Posterior vena cava (tissue), 2 donors: ENCODE measurements at regions not wholly inside any gene's neighbourhood (a gene's known extent, or its start where the extent isn't known, plus 50 kb on each side); places are given as distances from the start of the nearest gene placed in this dataset.

Experiments used
- DNase-seq: peaks from one replicate; pipeline ENCODE4 v3.0.0-alpha.2; 2020; ENCODE audit warnings: low spot score
- intact Hi-C, 2 donors: fragments of 100-400 bp; cut with DNase I; formaldehyde crosslinking; loops; one replicate each; pipeline versions ENCODE4 v1.14.1 to v1.14.2; 2022 to 2023
- donor health status: DM: yes; HTN: yes; CAD: no.
- donor health status: DM: yes; HTN: yes; CAD: no.

GRCh38 chr2:16196687-16197503 is 256.5 kb downstream of the MYCN start:
- intact Hi-C loops, result loop anchor here in 1 of 2 donors (5.0 kb wide), 1 partner anchor 965 kb away; no protein-coding TSS in a partner anchor

GRCh38 chr2:16195681-16196070 is 255.3 kb downstream of the MYCN start:
- no peak for DNase-seq
- intact Hi-C loops, result loop anchor here in 1 of 2 donors (5.0 kb wide), 1 partner anchor 967 kb away; no protein-coding TSS in a partner anchor

More at GRCh38 chr2:16196687-16197503, 256.5 kb downstream of the MYCN start:
- no peak for DNase-seq

- intact Hi-C loops, result loop anchor here in 1 of 2 donors (5.0 kb wide), 1 partner anchor 967 kb away; no protein-coding TSS in a partner anchor
- no peak for DNase-seq
Observed at GRCh38 chr2:16194931-16195680, 254.8 kb downstream of the MYCN start.

- no peak for DNase-seq
- intact Hi-C loops, result no loop called here
Observed at GRCh38 chr2:16194530-16194929, 254.2 kb downstream of the MYCN start.

GRCh38 chr2:16194096-16194390 is 253.7 kb downstream of the MYCN start:
- intact Hi-C loops, result no loop called here
- no peak for DNase-seq

- DNase-seq, result no peak
- intact Hi-C loops, result no loop called here
Observed at GRCh38 chr2:16192416-16193216, 252.3 kb downstream of the MYCN start.

GRCh38 chr2:16191431-16192200 is 251.3 kb downstream of the MYCN start:
- no peak for DNase-seq
- intact Hi-C loops, result no loop called here

GRCh38 chr2:16190446-16191270 is 250.3 kb downstream of the MYCN start:
- no peak for DNase-seq
- intact Hi-C loops, result no loop called here

- intact Hi-C loops, result no loop called here
- DNase-seq, result no peak
Observed at GRCh38 chr2:16189836-16190160, 249.4 kb downstream of the MYCN start.

GRCh38 chr2:16189029-16189835 is 248.9 kb downstream of the MYCN start:
- intact Hi-C loops, result no loop called here
- DNase-seq, result no peak

- no peak for DNase-seq
- intact Hi-C loops, result no loop called here
Observed at GRCh38 chr2:16188261-16188890, 248.0 kb downstream of the MYCN start.

- no peak for DNase-seq
- intact Hi-C loops, result no loop called here
Observed at GRCh38 chr2:16187482-16187817, 247.1 kb downstream of the MYCN start.

- DNase-seq, result no peak
- intact Hi-C loops, result no loop called here
Observed at GRCh38 chr2:16186661-16187481, 246.5 kb downstream of the MYCN start.

- DNase-seq, result no peak
Observed at GRCh38 chr2:16185801-16186272, 245.5 kb downstream of the MYCN start.

GRCh38 chr2:16184945-16185660 is 244.8 kb downstream of the MYCN start:
- intact Hi-C loops, result no loop called here
- peak; percentile 14 for DNase-seq

More at GRCh38 chr2:16185801-16186272, 245.5 kb downstream of the MYCN start:
- intact Hi-C loops, result no loop called here
